ENCODE measurements at regions not wholly inside any gene's neighbourhood (a gene's known extent, or its start where the extent isn't known, plus 50 kb on each side); places are given as distances from the start of the nearest gene placed in this dataset.

- TF ChIP-seq CTCF (IDR thresholded peaks at IDR 0.05), result no peak
- no peaks in the 10 kb centered on the region for H3K27me3 ChIP-seq
Observed at GRCh38 chr6:95478941-95479340, 98.4 kb upstream of the MANEA start.

GRCh38 chr6:95487817-95488216 lies 89.5 kb upstream of the MANEA start:
- H3K4me3 ChIP-seq, result no peak overlapping the region

More at GRCh38 chr6:95478941-95479340, 98.4 kb upstream of the MANEA start:
- H3K27ac ChIP-seq, result no peak overlapping the region
- no peaks in the 10 kb centered on the region for H3K4me1 ChIP-seq
- DNase-seq (ENCODE audit: low spot score), result no peak
- H3K9me3 ChIP-seq, result no peaks in the 10 kb centered on the region
- H3K4me3 ChIP-seq, result no peak overlapping the region
- H3K36me3 ChIP-seq, result no peaks in the 10 kb centered on the region

DNA sequence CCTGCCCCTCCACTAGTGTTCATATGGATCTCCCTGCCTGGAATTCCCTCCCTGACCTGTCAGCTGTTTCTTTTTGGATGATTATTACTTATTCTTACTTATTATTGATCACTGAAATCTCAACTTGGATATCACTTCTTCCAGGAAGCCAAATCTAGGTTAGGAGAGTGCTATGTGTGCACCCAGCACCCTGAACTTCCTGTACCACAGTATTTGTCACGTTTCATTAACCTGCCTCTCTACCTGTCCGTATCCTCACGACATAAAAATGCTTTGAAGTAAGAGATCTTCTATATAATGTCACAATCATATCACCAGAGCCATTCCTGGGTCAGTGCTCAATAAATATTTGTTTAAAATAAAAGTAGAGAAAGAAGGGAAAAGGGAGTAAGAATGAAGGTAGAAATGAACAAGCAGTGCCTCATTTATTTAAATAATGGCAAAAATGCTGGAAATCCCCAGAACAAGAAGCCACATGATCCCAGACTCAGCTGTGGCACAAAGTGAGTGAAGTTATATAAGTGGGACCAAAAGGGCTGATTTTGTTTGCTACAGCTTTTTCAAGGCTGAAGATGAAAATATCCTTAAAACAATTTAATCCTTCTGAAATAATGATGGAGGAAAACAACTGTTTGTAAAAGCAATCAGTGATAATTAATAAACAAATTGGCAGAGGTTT lies 88.0 kb upstream of the MANEA start:
- no peak overlapping the region for H3K4me3 ChIP-seq
- H3K9me3 ChIP-seq, result no peaks in the 10 kb centered on the region
- no peak overlapping the region for H3K27ac ChIP-seq
- no peak for TF ChIP-seq CTCF (IDR thresholded peaks at IDR 0.05)
- no peaks in the 10 kb centered on the region for H3K36me3 ChIP-seq
- DNase-seq (ENCODE audit: low spot score), result no peak
- H3K4me1 ChIP-seq, result no peaks in the 10 kb centered on the region
- no peaks in the 10 kb centered on the region for H3K27me3 ChIP-seq

More at GRCh38 chr6:95487817-95488216, 89.5 kb upstream of the MANEA start:
- Histone ChIP-seq H3K36me3 (no peaks in the 10 kb centered on the region), H3K27me3 (no peaks in the 10 kb centered on the region), H3K4me1 (no peaks in the 10 kb centered on the region), H3K27ac (no peak overlapping the region), H3K9me3 (no peaks in the 10 kb centered on the region)
- DNase-seq (ENCODE audit: low spot score), result no peak
- TF ChIP-seq CTCF (IDR thresholded peaks at IDR 0.05), result no peak

- no peak for DNase-seq (ENCODE audit: low spot score)
- no peaks in the 10 kb centered on the region for H3K4me1 ChIP-seq
- no peaks in the 10 kb centered on the region for H3K36me3 ChIP-seq
- no peak overlapping the region for H3K27ac ChIP-seq
- peaks cover 0 to 5% of the 10 kb centered on the region in 2 donors for H3K9me3 ChIP-seq
- no peaks in the 10 kb centered on the region for H3K27me3 ChIP-seq
- TF ChIP-seq CTCF (IDR thresholded peaks at IDR 0.05), result no peak
- no peak overlapping the region for H3K4me3 ChIP-seq
Observed at GRCh38 chr6:95496769-95497426, 80.4 kb upstream of the MANEA start.

GRCh38 chr6:95501032-95501904 lies 76.1 kb upstream of the MANEA start:
- no peaks in the 10 kb centered on the region for H3K4me1 ChIP-seq
- H3K27ac ChIP-seq, result no peak overlapping the region
- H3K4me3 ChIP-seq, result no peak overlapping the region
- H3K36me3 ChIP-seq, result no peaks in the 10 kb centered on the region
- peaks cover 0 to 33% of the 10 kb centered on the region in 2 donors for H3K9me3 ChIP-seq
- TF ChIP-seq CTCF (IDR thresholded peaks at IDR 0.05), result no peak
- no peaks in the 10 kb centered on the region for H3K27me3 ChIP-seq
- DNase-seq (ENCODE audit: low spot score), result no peak
